Type B pancreatic cell (in vitro differentiated cells): ENCODE measurements at regions not wholly inside any gene's neighbourhood (a gene's known extent, or its start where the extent isn't known, plus 50 kb on each side); places are given as distances from the start of the nearest gene placed in this dataset. TPM values are rescaled to one million over a fixed set of nuclear protein-coding genes. Genes with fewer than 3 reads are reported as not detected.

Experiments
- microRNA-seq: library from miRNA; unstranded; fragments of <30 nt; microRNA quantifications from one replicate; pipeline ENCODE4, GENCODE V29; 2020

Small RNA genes in the stretch of these regions (microRNA-seq; reads per million reads assigned to microRNA genes)
- gene MIR4280 = not detected
